AG09309 (cell line): ENCODE measurements at regions not wholly inside any gene's neighbourhood (a gene's known extent, or its start where the extent isn't known, plus 50 kb on each side); places are given as distances from the start of the nearest gene placed in this dataset.

Experiments used
- DNase-seq: peaks from one replicate; pipeline ENCODE4 v3.0.0-alpha.2; 2010; ENCODE audit warnings: low read depth
- H3K4me3 ChIP-seq: 2 replicates; pipeline ENCODE4 v1.5.1; 2011; ENCODE audit warnings: mild to moderate bottlenecking, low read depth, low read length, moderate library complexity; ENCODE audit not compliant: control insufficient read depth
- CTCF ChIP-seq: IDR thresholded peaks from 2 replicates; pipeline ENCODE4 v1.5.1; 2011; ENCODE audit warnings: mild to moderate bottlenecking, low read depth, low read length, inconsistent platforms; ENCODE audit not compliant: insufficient read depth, control insufficient read depth; ENCODE audit errors: missing control alignments

- peak; percentile 79 for TF ChIP-seq CTCF
- peak; percentile 8 for DNase-seq
- no peak overlapping the region for H3K4me3 ChIP-seq
Observed at GRCh38 chr15:93997071-93997658, 234.2 kb upstream of the MCTP2 start.

GRCh38 chr15:93989440-93989998 is 241.8 kb upstream of the MCTP2 start:
- H3K4me3 ChIP-seq, result no peak overlapping the region
- no peak for TF ChIP-seq CTCF
- no peak for DNase-seq

- TF ChIP-seq CTCF, result no peak
- no peak overlapping the region for H3K4me3 ChIP-seq
- DNase-seq, result no peak
Observed at GRCh38 chr15:93987068-93987467, 244.3 kb upstream of the MCTP2 start.

GRCh38 chr15:93986400-93986984 is 244.9 kb upstream of the MCTP2 start:
- no peak for DNase-seq
- no peak for TF ChIP-seq CTCF
- no peak overlapping the region for H3K4me3 ChIP-seq

- no peak for TF ChIP-seq CTCF
- H3K4me3 ChIP-seq, result no peak overlapping the region
- no peak for DNase-seq
Observed at GRCh38 chr15:93985925-93986324, 245.4 kb upstream of the MCTP2 start.

- no peak for DNase-seq
- H3K4me3 ChIP-seq, result no peak overlapping the region
- no peak for TF ChIP-seq CTCF
Observed at GRCh38 chr15:93985176-93985575, 246.2 kb upstream of the MCTP2 start.
